Body of pancreas (tissue), 4 donors: ENCODE measurements at regions not wholly inside any gene's neighbourhood (a gene's known extent, or its start where the extent isn't known, plus 50 kb on each side); places are given as distances from the start of the nearest gene placed in this dataset.
"Not testable (repeated sequence)": the region's sequence is repeated elsewhere in the genome, so short reads cannot be mapped to it uniquely, and the experiment has no call there.

Experiments
- ATAC-seq: fragments of 150-250 bp; one replicate; pipeline ENCODE4 v1.9.1; 2016
- DNase-seq, 4 donors: peaks; one replicate each; pipeline ENCODE4 v3.0.0-alpha.2; 2019
- H3K27ac ChIP-seq, 4 donors: fragments of 200-600 bp; sonication (generic); 1 replicate in 3 of 4; 2 replicates in 1 of 4; pipeline versions ENCODE4 v1.5.1 to v1.6.1; 2016 to 2019; ENCODE audit warnings: mild to moderate bottlenecking in 1 of 4, mixed read lengths in 1 of 4, moderate library complexity in 1 of 4
- H3K27me3 ChIP-seq, 2 donors: fragments of 200-600 bp; sonication (generic); one replicate each; pipeline ENCODE4 v1.6.0; 2016; ENCODE audit warnings: mild to moderate bottlenecking in 1 of 2
- H3K36me3 ChIP-seq, 2 donors: fragments of 200-600 bp; sonication (generic); replicated peaks in 1 of 2; 2 replicates each; pipeline ENCODE4 v1.5.1; 2016; ENCODE audit warnings: low read depth in 2 of 2; ENCODE audit not compliant: insufficient read depth in 1 of 2
- H3K4me1 ChIP-seq: fragments of 200-600 bp; sonication (generic); one replicate; pipeline ENCODE4 v1.6.0; 2016
- H3K4me3 ChIP-seq, 2 donors: fragments of 200-600 bp; sonication (generic); 1 replicate in 1 of 2; 2 replicates in 1 of 2; pipeline ENCODE4 v1.5.1; 2016 to 2019
- H3K9me3 ChIP-seq, 3 donors: fragments of 200-600 bp; sonication (generic); 1 replicate in 2 of 3; 2 replicates in 1 of 3; pipeline ENCODE4 v1.5.1; 2016
- POLR2A ChIP-seq, 3 donors: fragments of 450-650 bp; IDR thresholded peaks; one replicate each; pipeline ENCODE4 v1.6.1; 2016; ENCODE audit warnings: antibody characterized with exemption in 3 of 3, mild to moderate bottlenecking in 2 of 3
- WGBS, 2 donors: methylation state at CpG; one replicate each; pipeline ENCODE4 v1.1.5; 2017; 5-methylcytosine and 5-hydroxymethylcytosine counted together
- intact Hi-C: fragments of 100-400 bp; cut with DNase I; formaldehyde crosslinking; loops from one replicate; pipeline ENCODE4 v1.15.1; 2023
- TF ChIP-seq, protein P1 (sequence below), 7 experiments: fragments of 450-650 bp in 4 of 7; fragments of 200-600 bp in 3 of 7; sonication (generic) in 3 of 7; IDR thresholded peaks; one replicate each; pipeline ENCODE4 v1.5.1; 2016 to 2019; ENCODE audit warnings: antibody characterized with exemption in 7 of 7

DNA sequence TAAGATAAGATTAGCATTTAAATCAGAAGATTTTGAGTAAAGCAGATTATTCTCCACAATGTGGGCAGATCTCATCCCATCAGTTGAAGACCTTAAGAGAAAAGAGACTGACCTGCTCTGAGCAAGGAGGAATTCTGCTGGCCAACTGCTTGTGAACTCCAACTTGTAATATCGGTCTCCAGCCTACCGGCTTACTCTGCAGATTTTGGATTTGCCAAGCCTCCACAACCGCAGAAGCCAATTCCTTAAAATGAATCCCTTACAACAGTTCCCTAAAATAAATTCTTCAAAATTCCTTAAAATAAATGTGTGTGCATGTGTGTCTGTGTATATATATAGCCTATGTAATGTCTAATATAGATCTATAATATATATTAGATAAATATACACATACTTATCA, 107.4 kb upstream of the KLF13 start:
- TF ChIP-seq POLR2A (IDR thresholded peaks at IDR 0.05), result no peak
- TF ChIP-seq, protein P1, sequence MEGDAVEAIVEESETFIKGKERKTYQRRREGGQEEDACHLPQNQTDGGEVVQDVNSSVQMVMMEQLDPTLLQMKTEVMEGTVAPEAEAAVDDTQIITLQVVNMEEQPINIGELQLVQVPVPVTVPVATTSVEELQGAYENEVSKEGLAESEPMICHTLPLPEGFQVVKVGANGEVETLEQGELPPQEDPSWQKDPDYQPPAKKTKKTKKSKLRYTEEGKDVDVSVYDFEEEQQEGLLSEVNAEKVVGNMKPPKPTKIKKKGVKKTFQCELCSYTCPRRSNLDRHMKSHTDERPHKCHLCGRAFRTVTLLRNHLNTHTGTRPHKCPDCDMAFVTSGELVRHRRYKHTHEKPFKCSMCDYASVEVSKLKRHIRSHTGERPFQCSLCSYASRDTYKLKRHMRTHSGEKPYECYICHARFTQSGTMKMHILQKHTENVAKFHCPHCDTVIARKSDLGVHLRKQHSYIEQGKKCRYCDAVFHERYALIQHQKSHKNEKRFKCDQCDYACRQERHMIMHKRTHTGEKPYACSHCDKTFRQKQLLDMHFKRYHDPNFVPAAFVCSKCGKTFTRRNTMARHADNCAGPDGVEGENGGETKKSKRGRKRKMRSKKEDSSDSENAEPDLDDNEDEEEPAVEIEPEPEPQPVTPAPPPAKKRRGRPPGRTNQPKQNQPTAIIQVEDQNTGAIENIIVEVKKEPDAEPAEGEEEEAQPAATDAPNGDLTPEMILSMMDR (IDR thresholded peaks at IDR 0.05), result no peak
- no peak overlapping the region for H3K4me3 ChIP-seq
- 54 to 57% methylated on average over 3 of the region's 3 CpGs for WGBS, 2 donors
- ATAC-seq (no peak), DNase-seq (no peak)
- H3K4me1 ChIP-seq, result peaks cover 18% of the 10 kb centered on the region
- no peaks in the 10 kb centered on the region for H3K27me3 ChIP-seq
- H3K27ac ChIP-seq, result no peak overlapping the region
- intact Hi-C loops, result no loop called here
- H3K36me3 ChIP-seq, result no peaks in the 10 kb centered on the region
- H3K9me3 ChIP-seq, result no peaks in the 10 kb centered on the region

DNA sequence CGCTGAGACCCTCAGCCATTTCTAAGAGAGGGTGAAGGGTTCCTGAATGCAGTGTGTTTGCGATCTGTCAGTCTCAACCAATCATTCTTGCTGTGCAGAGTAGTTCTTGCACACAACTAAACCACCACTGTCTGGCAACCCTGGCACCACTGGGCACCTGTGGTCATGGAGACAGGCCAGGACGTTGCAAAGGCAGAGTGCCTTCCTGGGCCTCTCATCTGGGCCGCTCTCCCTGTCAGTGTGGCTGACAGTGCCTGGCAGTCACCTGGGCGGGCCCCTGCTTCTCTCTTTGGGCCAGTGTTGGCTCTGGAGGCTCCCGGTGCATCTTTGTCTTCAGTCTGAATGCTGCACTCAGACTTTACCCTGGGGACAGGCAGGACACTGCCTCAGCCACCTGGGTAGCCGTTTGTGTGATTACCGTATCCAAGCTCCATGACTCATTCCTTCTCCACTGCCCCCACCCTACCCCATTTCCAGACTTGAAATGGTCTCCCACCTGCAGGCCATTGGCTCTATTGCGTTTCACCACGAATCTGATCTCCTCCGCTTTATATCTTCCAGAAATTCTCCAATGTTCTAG, 104.6 kb upstream of the KLF13 start:
- no peak for ATAC-seq
- no peaks in the 10 kb centered on the region for H3K4me1 ChIP-seq
- TF ChIP-seq, protein P1 (IDR thresholded peaks at IDR 0.05), result no peak
- TF ChIP-seq POLR2A (IDR thresholded peaks at IDR 0.05), result no peak

DNA sequence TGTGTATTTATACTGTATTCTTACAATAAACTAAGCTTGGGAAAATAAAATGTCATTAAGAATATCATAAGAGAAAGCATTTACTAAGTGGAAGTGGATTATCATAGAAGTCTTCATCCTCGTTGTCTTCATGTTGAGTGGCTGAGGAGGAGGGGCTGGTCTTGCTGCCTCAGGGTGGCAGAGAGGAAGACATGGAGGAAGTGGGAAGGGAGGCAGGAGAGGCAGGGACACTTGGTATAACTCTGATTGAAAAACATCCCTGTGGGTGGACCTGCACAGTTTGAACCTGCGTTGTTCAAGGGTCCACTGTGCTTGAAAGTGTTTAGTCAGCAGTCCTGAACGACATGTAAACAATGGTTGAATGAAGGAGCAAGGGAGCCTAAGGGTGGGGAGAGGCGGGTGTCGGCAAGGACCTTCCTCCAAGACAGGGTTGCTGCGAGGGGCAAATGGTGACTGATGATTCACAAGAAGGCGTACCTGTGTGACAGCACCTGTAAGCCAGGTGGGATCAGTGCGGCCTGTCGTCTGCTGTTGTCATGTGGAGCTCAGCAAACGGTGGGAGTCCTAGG, 103.8 kb upstream of the KLF13 start:
- intact Hi-C loops, result loop anchor here (10.0 kb wide), 1 partner anchor 92 kb away; no protein-coding TSS in a partner anchor
- Histone ChIP-seq H3K27me3 (no peaks in the 10 kb centered on the region), H3K4me3 (no peak overlapping the region), H3K36me3 (no peaks in the 10 kb centered on the region), H3K9me3 (no peaks in the 10 kb centered on the region), H3K27ac (no peak overlapping the region), H3K4me1 (no peaks in the 10 kb centered on the region)
- ATAC-seq (no peak), DNase-seq (no peak)
- TF ChIP-seq, protein P1 (IDR thresholded peaks at IDR 0.05), result no peak
- no peak for TF ChIP-seq POLR2A (IDR thresholded peaks at IDR 0.05)
- 65 to 74% methylated on average over 10 of the region's 10 CpGs for WGBS, 2 donors

More for the DNA sequence above, 104.6 kb upstream of the KLF13 start:
- H3K27ac ChIP-seq, result no peak overlapping the region
- H3K27me3 ChIP-seq, result no peaks in the 10 kb centered on the region
- no peaks in the 10 kb centered on the region for H3K36me3 ChIP-seq
- intact Hi-C loops, result loop anchor here (10.0 kb wide), 1 partner anchor 93 kb away; no protein-coding TSS in a partner anchor
- no peaks in the 10 kb centered on the region for H3K9me3 ChIP-seq
- DNase-seq, result no peak
- 77 to 80% methylated on average over 11 of the region's 11 CpGs for WGBS, 2 donors
- no peak overlapping the region for H3K4me3 ChIP-seq

DNA sequence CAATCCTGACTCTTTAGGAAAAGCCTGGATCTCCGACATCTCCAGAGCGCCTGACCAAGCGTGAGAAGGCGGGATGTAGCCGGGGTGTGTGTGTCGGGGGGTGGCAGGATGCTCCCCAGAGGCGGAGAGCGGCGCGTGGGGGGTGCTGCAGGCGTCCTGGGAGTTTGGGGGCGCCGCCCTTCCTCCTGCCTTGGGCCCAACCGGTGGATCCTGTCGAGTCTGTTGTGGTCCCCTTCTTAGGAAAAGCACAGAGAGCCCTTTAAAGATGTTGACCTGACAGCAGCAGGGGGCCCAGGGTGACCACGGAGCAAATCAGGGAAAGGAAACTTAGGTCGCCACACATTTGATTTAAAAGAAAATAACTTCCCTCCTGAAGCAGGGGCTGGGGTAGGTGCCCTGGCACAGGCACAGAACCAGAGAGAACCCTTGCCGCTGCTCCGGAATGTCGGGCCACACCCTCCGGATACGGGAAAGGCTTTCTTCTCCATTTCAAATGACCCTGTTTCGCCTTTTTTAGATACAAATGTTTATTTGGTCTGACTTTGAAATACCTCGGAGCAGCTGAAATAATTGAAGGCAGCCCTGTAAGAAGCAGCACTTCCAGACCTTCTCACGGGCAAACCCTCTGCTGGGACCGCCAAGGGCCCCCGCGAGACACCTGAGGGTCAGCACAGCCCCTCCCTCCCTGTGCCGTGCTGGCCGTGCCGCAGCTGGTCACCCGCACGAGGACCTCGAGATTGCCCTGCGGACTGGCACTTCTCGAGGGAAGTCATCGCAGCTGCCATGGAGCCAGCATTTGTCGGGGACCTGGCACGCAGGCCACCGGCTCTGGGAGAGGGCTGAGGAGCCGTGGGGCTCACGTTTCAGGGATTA, 102.9 kb upstream of the KLF13 start:
- Histone ChIP-seq H3K9me3 (no peaks in the 10 kb centered on the region), H3K27me3 (no peaks in the 10 kb centered on the region), H3K4me1 (no peaks in the 10 kb centered on the region), H3K27ac (peak overlapping the region in 1 of 4 donors; percentile 6), H3K36me3 (no peaks in the 10 kb centered on the region), H3K4me3 (no peak overlapping the region)
- no peak for DNase-seq
- ATAC-seq, result peak; percentile 18
- intact Hi-C loops, result loop anchor here (10.0 kb wide), 1 partner anchor 91 kb away; no protein-coding TSS in a partner anchor
- WGBS, 2 donors, result 61 to 65% methylated on average over 27 to 41 of the region's 42 CpGs
- TF ChIP-seq, protein P1 (IDR thresholded peaks at IDR 0.05), result no peak
- no peak for TF ChIP-seq POLR2A (IDR thresholded peaks at IDR 0.05)

DNA sequence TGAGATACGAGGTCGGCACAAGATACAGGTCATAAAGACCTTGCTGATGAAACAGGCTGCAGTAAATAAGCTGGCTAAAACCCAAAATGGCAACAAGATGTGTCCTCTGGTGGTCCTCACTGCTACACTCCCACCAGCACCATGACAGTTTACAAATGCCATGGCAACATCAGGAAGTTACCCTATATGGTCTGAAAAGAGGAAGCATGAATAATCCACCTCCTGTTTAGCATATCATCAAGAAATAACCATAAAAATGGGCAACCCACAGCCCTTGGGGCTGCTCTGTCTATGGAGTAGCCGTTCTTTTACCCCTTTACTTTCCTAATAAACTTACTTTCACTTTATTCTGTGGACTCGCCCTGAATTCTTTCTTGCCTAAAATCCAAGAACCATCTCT, 102.0 kb upstream of the KLF13 start:
- WGBS, 2 donors, result 53 to 59% methylated on average over 4 of the region's 4 CpGs
- not testable (repeated sequence) for H3K9me3 ChIP-seq, H3K36me3 ChIP-seq, DNase-seq, H3K4me1 ChIP-seq, H3K27ac ChIP-seq, H3K4me3 ChIP-seq, H3K27me3 ChIP-seq, ATAC-seq
- intact Hi-C loops, result loop anchor here (10.0 kb wide), 1 partner anchor 90 kb away; no protein-coding TSS in a partner anchor
